GM21390 (cell line): ENCODE measurements at regions not wholly inside any gene's neighbourhood (a gene's known extent, or its start where the extent isn't known, plus 50 kb on each side); places are given as distances from the start of the nearest gene placed in this dataset.
"Not testable (repeated sequence)": the region's sequence is repeated elsewhere in the genome, so short reads cannot be mapped to it uniquely, and the experiment has no call there.

Source experiments
- ATAC-seq: cut with Tn5 transposase; IDR thresholded peaks from one replicate; pipeline ENCODE4 v1.9.1; 2021; ENCODE audit not compliant: unreplicated experiment

- not testable (repeated sequence) for ATAC-seq
Measured at GRCh38 chr12:43192442-43192841, 359.6 kb downstream of the ADAMTS20 start.

- no peak for ATAC-seq
Measured at GRCh38 chr12:43180242-43180641, 371.8 kb downstream of the ADAMTS20 start.

- ATAC-seq, result no peak
Measured at GRCh38 chr12:43179486-43179885, 372.5 kb downstream of the ADAMTS20 start.

GRCh38 chr12:43177276-43177675, 374.7 kb downstream of the ADAMTS20 start:
- no peak for ATAC-seq

GRCh38 chr12:43169115-43169681, 382.8 kb downstream of the ADAMTS20 start:
- ATAC-seq, result no peak

GRCh38 chr12:43167691-43168090, 384.3 kb downstream of the ADAMTS20 start:
- no peak for ATAC-seq

GRCh38 chr12:43165351-43165750, 386.7 kb downstream of the ADAMTS20 start:
- no peak for ATAC-seq

- ATAC-seq, result no peak
Measured at GRCh38 chr12:43162138-43162537, 389.9 kb downstream of the ADAMTS20 start.

- ATAC-seq, result no peak
Measured at GRCh38 chr12:43159506-43159905, 392.5 kb downstream of the ADAMTS20 start.

- no peak for ATAC-seq
Measured at GRCh38 chr12:43158126-43158525, 393.9 kb downstream of the ADAMTS20 start.

GRCh38 chr12:43155376-43155775, 396.6 kb downstream of the ADAMTS20 start:
- ATAC-seq, result no peak

GRCh38 chr12:43154498-43155045, 397.4 kb downstream of the ADAMTS20 start:
- no peak for ATAC-seq

GRCh38 chr12:43151441-43151981, 400.5 kb downstream of the ADAMTS20 start:
- ATAC-seq, result no peak

GRCh38 chr12:43148691-43149090, 403.3 kb downstream of the ADAMTS20 start:
- no peak for ATAC-seq

GRCh38 chr12:43147878-43148277, 404.1 kb downstream of the ADAMTS20 start:
- ATAC-seq, result no peak

- no peak for ATAC-seq
Measured at GRCh38 chr12:43145481-43145880, 406.5 kb downstream of the ADAMTS20 start.

GRCh38 chr12:43143278-43143677, 408.7 kb downstream of the ADAMTS20 start:
- ATAC-seq, result peak; percentile 47

- ATAC-seq, result no peak
Measured at GRCh38 chr12:43132291-43132690, 419.7 kb downstream of the ADAMTS20 start.

- ATAC-seq, result no peak
Measured at GRCh38 chr12:43131301-43131700, 420.7 kb downstream of the ADAMTS20 start.

- ATAC-seq, result no peak
Measured at GRCh38 chr12:43127886-43128549, 424.0 kb downstream of the ADAMTS20 start.

- no peak for ATAC-seq
Measured at GRCh38 chr12:43126652-43127375, 425.2 kb downstream of the ADAMTS20 start.

GRCh38 chr12:43123461-43123860, 428.5 kb downstream of the ADAMTS20 start:
- ATAC-seq, result no peak
